AG10803 (cell line): ENCODE measurements at regions not wholly inside any gene's neighbourhood (a gene's known extent, or its start where the extent isn't known, plus 50 kb on each side); places are given as distances from the start of the nearest gene placed in this dataset.

Source experiments
- DNase-seq: peaks from one replicate; pipeline ENCODE4 v3.0.0; 2010; ENCODE audit warnings: low read depth
- H3K4me3 ChIP-seq: 2 replicates; pipeline ENCODE4 v1.5.1; 2011; ENCODE audit warnings: mild to moderate bottlenecking, low read length, control low read depth
- CTCF ChIP-seq: conservative IDR thresholded peaks from 2 replicates; pipeline ENCODE4 v1.5.1; 2011; ENCODE audit warnings: mild to moderate bottlenecking, low read length, control low read depth, inconsistent platforms

GRCh38 chr5:67903121-67903520 is 312.4 kb upstream of the PIK3R1 start:
- TF ChIP-seq CTCF, result no peak
- no peak overlapping the region for H3K4me3 ChIP-seq
- no peak for DNase-seq

GRCh38 chr5:67902497-67902830 is 313.1 kb upstream of the PIK3R1 start:
- TF ChIP-seq CTCF, result no peak
- DNase-seq, result peak; percentile 7
- H3K4me3 ChIP-seq, result no peak overlapping the region

- no peak for TF ChIP-seq CTCF
- H3K4me3 ChIP-seq, result no peak overlapping the region
- peak; percentile 47 for DNase-seq
Observed at GRCh38 chr5:67901814-67902496, 313.6 kb upstream of the PIK3R1 start.

- TF ChIP-seq CTCF, result no peak
- DNase-seq, result peak; percentile 72
- H3K4me3 ChIP-seq, result no peak overlapping the region
Observed at GRCh38 chr5:67900514-67900913, 315.0 kb upstream of the PIK3R1 start.

- no peak for DNase-seq
- no peak for TF ChIP-seq CTCF
- H3K4me3 ChIP-seq, result no peak overlapping the region
Observed at GRCh38 chr5:67897980-67898379, 317.6 kb upstream of the PIK3R1 start.

- no peak overlapping the region for H3K4me3 ChIP-seq
- peak; percentile 42 for DNase-seq
- TF ChIP-seq CTCF, result no peak
Observed at GRCh38 chr5:67897431-67897830, 318.1 kb upstream of the PIK3R1 start.

- H3K4me3 ChIP-seq, result no peak overlapping the region
- no peak for DNase-seq
- TF ChIP-seq CTCF, result no peak
Observed at GRCh38 chr5:67896930-67897313, 318.6 kb upstream of the PIK3R1 start.
